ENCODE measurements at regions not wholly inside any gene's neighbourhood (a gene's known extent, or its start where the extent isn't known, plus 50 kb on each side); places are given as distances from the start of the nearest gene placed in this dataset.

DNA sequence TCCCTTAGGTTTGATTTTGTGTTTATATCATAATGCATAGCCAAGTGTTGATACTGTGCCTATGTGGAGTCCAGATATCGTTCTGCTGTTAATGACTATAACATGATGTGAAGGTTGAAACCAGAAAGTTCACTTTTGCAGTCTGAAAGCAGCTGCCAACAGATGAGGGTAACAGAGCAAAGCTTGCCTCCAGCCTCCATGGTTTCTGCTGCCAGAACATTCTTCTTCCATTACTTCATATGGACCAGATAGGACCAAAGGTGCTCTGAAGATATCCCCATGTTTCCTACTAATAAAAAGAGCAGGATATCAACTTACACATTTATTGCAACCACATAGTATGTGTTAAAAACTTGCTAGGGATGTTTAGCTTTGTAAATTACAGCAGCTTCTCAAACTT is 394.1 kb downstream of the SPRY1 start:
- TF ChIP-seq, protein P1, sequence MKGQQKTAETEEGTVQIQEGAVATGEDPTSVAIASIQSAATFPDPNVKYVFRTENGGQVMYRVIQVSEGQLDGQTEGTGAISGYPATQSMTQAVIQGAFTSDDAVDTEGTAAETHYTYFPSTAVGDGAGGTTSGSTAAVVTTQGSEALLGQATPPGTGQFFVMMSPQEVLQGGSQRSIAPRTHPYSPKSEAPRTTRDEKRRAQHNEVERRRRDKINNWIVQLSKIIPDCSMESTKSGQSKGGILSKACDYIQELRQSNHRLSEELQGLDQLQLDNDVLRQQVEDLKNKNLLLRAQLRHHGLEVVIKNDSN (CRISPR knock-in tag; IDR thresholded peaks at IDR 0.05), result no peak
- no peak for TF ChIP-seq CTCF (IDR thresholded peaks at IDR 0.05)
- no peak for TF ChIP-seq MAX (CRISPR knock-in tag; IDR thresholded peaks at IDR 0.05)
- no peak for TF ChIP-seq MLX (CRISPR knock-in tag; IDR thresholded peaks at IDR 0.05)
- TF ChIP-seq SP1 (CRISPR knock-in tag; conservative IDR thresholded peaks at IDR 0.05), result no peak
- TF ChIP-seq ATF1 (CRISPR knock-in tag; IDR thresholded peaks at IDR 0.05), result no peak
- TF ChIP-seq ZBTB21 (CRISPR knock-in tag; IDR thresholded peaks at IDR 0.05; ENCODE audit: borderline replicate concordance), result no peak
- no peak for TF ChIP-seq ZNF138 (CRISPR knock-in tag; conservative IDR thresholded peaks at IDR 0.05)
- no peak for TF ChIP-seq ELF4 (CRISPR knock-in tag; IDR thresholded peaks at IDR 0.05; ENCODE audit: low read depth)
- no peak for TF ChIP-seq OVOL2 (CRISPR knock-in tag; IDR thresholded peaks at IDR 0.05; ENCODE audit: borderline replicate concordance)
- no peak for TF ChIP-seq ZNF671 (CRISPR knock-in tag; IDR thresholded peaks at IDR 0.05)
- no peak for TF ChIP-seq CREB1 (CRISPR knock-in tag; IDR thresholded peaks at IDR 0.05)

All from WTC11 (cell line).